Testis (tissue), 2 donors: ENCODE measurements at regions not wholly inside any gene's neighbourhood (a gene's known extent, or its start where the extent isn't known, plus 50 kb on each side); places are given as distances from the start of the nearest gene placed in this dataset.

Experiments used
- CTCF ChIP-seq, 3 experiments: fragments of 450-650 bp in 2 of 3; fragments of 200-600 bp in 1 of 3; sonication (generic) in 1 of 3; IDR thresholded peaks; one replicate each; pipeline ENCODE4 v1.5.1; 2016 to 2019; ENCODE audit warnings: antibody characterized with exemption in 3 of 3, mild to moderate bottlenecking in 2 of 3, moderate library complexity in 1 of 3
- POLR2A ChIP-seq: fragments of 450-650 bp; IDR thresholded peaks from one replicate; pipeline ENCODE4 v1.6.1; 2017; ENCODE audit warnings: antibody characterized with exemption, mild to moderate bottlenecking, moderate library complexity

GRCh38 chr20:39581034-39581433 is 618.9 kb downstream of the DHX35 start:
- TF ChIP-seq CTCF (IDR thresholded peaks at IDR 0.05) (no peak), POLR2A (no peak)
